ENCODE measurements at regions not wholly inside any gene's neighbourhood (a gene's known extent, or its start where the extent isn't known, plus 50 kb on each side); places are given as distances from the start of the nearest gene placed in this dataset.

GRCh38 chrX:93528917-93529316 lies 144.5 kb downstream of the NAP1L3 start:
- TF ChIP-seq CTCF (IDR thresholded peaks at IDR 0.05 in 2 of 3, conservative IDR thresholded peaks at IDR 0.05 in 1 of 3; ENCODE audit: control insufficient read depth in 2 of 3, extremely low read depth in 1 of 3, insufficient read depth in 1 of 3, low read depth in 3 of 3, low read length in 3 of 3) (no peak), CBX3 (IDR thresholded peaks at IDR 0.05; ENCODE audit: borderline replicate concordance, low read depth) (no peak), NFIC (IDR thresholded peaks at IDR 0.05; ENCODE audit: low read depth, low read length) (no peak), EP300 (IDR thresholded peaks at IDR 0.05; ENCODE audit: borderline replicate concordance in 1 of 2, control insufficient read depth in 1 of 2, low read depth in 2 of 2, low read length in 2 of 2) (no peak), RFX5 (IDR thresholded peaks at IDR 0.05; ENCODE audit: low read depth, low read length) (no peak), JUND (IDR thresholded peaks at IDR 0.05; ENCODE audit: low read depth, low read length) (no peak), TBL1XR1 (IDR thresholded peaks at IDR 0.05; ENCODE audit: low read depth, low read length) (no peak)
